MCF 10A (cell line): ENCODE measurements at regions not wholly inside any gene's neighbourhood (a gene's known extent, or its start where the extent isn't known, plus 50 kb on each side); places are given as distances from the start of the nearest gene placed in this dataset.
"Not testable (repeated sequence)": the region's sequence is repeated elsewhere in the genome, so short reads cannot be mapped to it uniquely, and the experiment has no call there.

Experiments used
- BruUV-seq: library from RNA; stranded (reverse); fragments of 400-500 nt; replicated peaks from 2 replicates; lab custom pipeline; 2021; lab: Mats Ljungman, UMichigan
- CTCF ChIA-PET: fragments of 300-600 bp; sonication (Branson Sonifier 250); formaldehyde crosslinking; extraction: SDS; loops from one replicate; lab custom pipeline; 2021; ENCODE audit warnings: antibody characterized with exemption, inconsistent platforms; lab: Yijun Ruan, JAX
- POLR2A ChIA-PET: fragments of 300-600, 350-650 bp; sonication (Branson Sonifier 250); formaldehyde crosslinking; extraction: SDS; loops from one replicate; lab custom pipeline; 2020; ENCODE audit warnings: antibody characterized with exemption, inconsistent platforms; lab: Yijun Ruan, JAX
- DNase-seq: peaks from one replicate; pipeline ENCODE4 v3.0.0-alpha.2; 2018; ENCODE audit not compliant: unreplicated experiment
- H3K27ac Mint-ChIP-seq: one replicate; pipeline ENCODE4 v1.8.0; 2022; ENCODE audit warnings: mild to moderate bottlenecking, low read depth, mixed read lengths; ENCODE audit not compliant: unreplicated experiment
- H3K27me3 Mint-ChIP-seq: one replicate; pipeline ENCODE4 v1.8.0; 2022; ENCODE audit warnings: mixed read lengths; ENCODE audit not compliant: insufficient read depth, unreplicated experiment
- H3K36me3 Mint-ChIP-seq: one replicate; pipeline ENCODE4 v1.8.0; 2022; ENCODE audit warnings: mild to moderate bottlenecking, moderate library complexity, mixed read lengths; ENCODE audit not compliant: insufficient read depth, unreplicated experiment
- H3K4me1 Mint-ChIP-seq: one replicate; pipeline ENCODE4 v1.8.0; 2022; ENCODE audit warnings: mixed read lengths; ENCODE audit not compliant: insufficient read depth, unreplicated experiment
- H3K4me3 Mint-ChIP-seq: one replicate; pipeline ENCODE4 v1.8.0; 2022; ENCODE audit warnings: mild to moderate bottlenecking, moderate library complexity, mixed read lengths; ENCODE audit not compliant: unreplicated experiment
- H3K9me3 Mint-ChIP-seq: one replicate; pipeline ENCODE4 v1.8.0; 2022; ENCODE audit warnings: mixed read lengths; ENCODE audit not compliant: unreplicated experiment
- intact Hi-C: fragments of 100-400 bp; cut with micrococcal nuclease; formaldehyde crosslinking; loops from 2 replicates; pipeline ENCODE4 v1.14.1; 2022

- CTCF ChIA-PET, H3K4me3 Mint-ChIP-seq, POLR2A ChIA-PET, H3K9me3 Mint-ChIP-seq, H3K36me3 Mint-ChIP-seq, BruUV-seq, H3K27ac Mint-ChIP-seq, DNase-seq, intact Hi-C loops, H3K27me3 Mint-ChIP-seq: not testable (repeated sequence)
- H3K4me1 Mint-ChIP-seq = peaks cover 16% of the 10 kb centered on the region
These were observed 59.5 kb downstream of the NPIPB11 start for GRCh38 chr16:29346796-29347580.

GRCh38 chr16:29346203-29346602, 60.3 kb downstream of the NPIPB11 start:
- intact Hi-C loops, H3K4me3 Mint-ChIP-seq, BruUV-seq, POLR2A ChIA-PET, H3K36me3 Mint-ChIP-seq, CTCF ChIA-PET, H3K27me3 Mint-ChIP-seq, H3K27ac Mint-ChIP-seq, DNase-seq, H3K9me3 Mint-ChIP-seq: not testable (repeated sequence)
- H3K4me1 Mint-ChIP-seq = peaks cover 16% of the 10 kb centered on the region

GRCh38 chr16:29342937-29343336, 63.6 kb downstream of the NPIPB11 start:
- H3K27me3 Mint-ChIP-seq, H3K9me3 Mint-ChIP-seq, BruUV-seq, DNase-seq, H3K4me3 Mint-ChIP-seq, POLR2A ChIA-PET, CTCF ChIA-PET, intact Hi-C loops, H3K36me3 Mint-ChIP-seq: not testable (repeated sequence)
- H3K27ac Mint-ChIP-seq = peak overlapping the region; percentile 8
- peaks cover 11% of the 10 kb centered on the region for H3K4me1 Mint-ChIP-seq

- H3K9me3 Mint-ChIP-seq, H3K27ac Mint-ChIP-seq, H3K27me3 Mint-ChIP-seq, CTCF ChIA-PET, POLR2A ChIA-PET, DNase-seq, BruUV-seq, H3K36me3 Mint-ChIP-seq, H3K4me3 Mint-ChIP-seq, intact Hi-C loops: not testable (repeated sequence)
- H3K4me1 Mint-ChIP-seq = peaks cover 11% of the 10 kb centered on the region
These were observed 65.6 kb downstream of the NPIPB11 start for GRCh38 chr16:29340779-29341438.

- H3K27me3 Mint-ChIP-seq, H3K27ac Mint-ChIP-seq, H3K4me3 Mint-ChIP-seq, CTCF ChIA-PET, POLR2A ChIA-PET, H3K36me3 Mint-ChIP-seq, BruUV-seq, DNase-seq, intact Hi-C loops, H3K9me3 Mint-ChIP-seq: not testable (repeated sequence)
- H3K4me1 Mint-ChIP-seq = peaks cover 11% of the 10 kb centered on the region
These were observed 66.3 kb downstream of the NPIPB11 start for GRCh38 chr16:29340235-29340634.

GRCh38 chr16:29338821-29339700, 67.5 kb downstream of the NPIPB11 start:
- POLR2A ChIA-PET, intact Hi-C loops, H3K9me3 Mint-ChIP-seq, H3K27ac Mint-ChIP-seq, H3K4me3 Mint-ChIP-seq, H3K36me3 Mint-ChIP-seq, H3K27me3 Mint-ChIP-seq, DNase-seq, BruUV-seq: not testable (repeated sequence)
- peaks cover 11% of the 10 kb centered on the region for H3K4me1 Mint-ChIP-seq
- CTCF ChIA-PET = interaction anchor here (0.6 kb wide), 1 partner anchor 365 kb away, joined by 5 read pairs; no protein-coding TSS in a partner anchor

- DNase-seq, POLR2A ChIA-PET, H3K4me3 Mint-ChIP-seq, H3K27ac Mint-ChIP-seq, H3K27me3 Mint-ChIP-seq, H3K9me3 Mint-ChIP-seq, BruUV-seq, H3K36me3 Mint-ChIP-seq, intact Hi-C loops, CTCF ChIA-PET, H3K4me1 Mint-ChIP-seq: not testable (repeated sequence)
These were observed 69.1 kb downstream of the NPIPB11 start for GRCh38 chr16:29337385-29337901.

- H3K27me3 Mint-ChIP-seq, intact Hi-C loops, POLR2A ChIA-PET, H3K4me1 Mint-ChIP-seq, DNase-seq, H3K27ac Mint-ChIP-seq, H3K4me3 Mint-ChIP-seq, CTCF ChIA-PET, H3K36me3 Mint-ChIP-seq, H3K9me3 Mint-ChIP-seq, BruUV-seq: not testable (repeated sequence)
These were observed 71.0 kb downstream of the NPIPB11 start for GRCh38 chr16:29335549-29335846.
